IMR-90 (cell line): ENCODE measurements at regions not wholly inside any gene's neighbourhood (a gene's known extent, or its start where the extent isn't known, plus 50 kb on each side); places are given as distances from the start of the nearest gene placed in this dataset.

Experiments used
- ATAC-seq: fragments of 200-7000 bp; cut with Tn5 transposase; 2 replicates; pipeline ENCODE4 v1.9.1; 2020; ENCODE audit warnings: low read depth, mild to moderate bottlenecking, moderate library complexity
- BruUV-seq: library from RNA; stranded (reverse); fragments of 400-500 nt; replicated peaks from 2 replicates; lab custom pipeline; 2021; lab: Mats Ljungman, UMichigan
- CTCF ChIA-PET: fragments of 300-600 bp; formaldehyde crosslinking; extraction: SDS; loops from one replicate; lab custom pipeline; 2021; ENCODE audit warnings: antibody characterized with exemption; lab: Yijun Ruan, JAX
- POLR2A ChIA-PET: fragments of 300-600 bp; sonication (Branson Sonifier 250); formaldehyde crosslinking; loops from one replicate; lab custom pipeline; 2022; ENCODE audit warnings: antibody characterized with exemption; ENCODE audit not compliant: unreplicated experiment; lab: Charles Lee
- DNase-seq: peaks from one replicate; pipeline ENCODE4 v3.0.0; 2013
- H2AFZ ChIP-seq: replicated peaks from 2 replicates; pipeline ENCODE3; 2013; ENCODE audit warnings: low read length, mild to moderate bottlenecking; ENCODE audit not compliant: poor library complexity
- H2AK5ac ChIP-seq: 2 replicates; pipeline ENCODE4 v1.6.1; 2013; ENCODE audit warnings: low read depth, low read length, inconsistent platforms
- H2AK9ac ChIP-seq: replicated peaks from 2 replicates; pipeline ENCODE3; 2013; ENCODE audit warnings: mild to moderate bottlenecking, low read depth, low read length, moderate library complexity; ENCODE audit not compliant: poor library complexity
- H2BK120ac ChIP-seq: 2 replicates; pipeline ENCODE4 v1.6.1; 2013; ENCODE audit warnings: low read depth, low read length, inconsistent platforms
- H2BK15ac ChIP-seq: 3 replicates; pipeline ENCODE4 v1.6.1; 2013; ENCODE audit warnings: low read depth, low read length, inconsistent platforms
- H2BK20ac ChIP-seq: 2 replicates; pipeline ENCODE4 v1.6.1; 2013; ENCODE audit warnings: low read depth, mild to moderate bottlenecking, inconsistent platforms, low read length, moderate library complexity
- H2BK5ac ChIP-seq: 2 replicates; pipeline ENCODE4 v1.6.1; 2013; ENCODE audit warnings: mild to moderate bottlenecking, low read depth, low read length, inconsistent platforms; ENCODE audit not compliant: poor library complexity, severe bottlenecking
- H3K14ac ChIP-seq: replicated peaks from 2 replicates; pipeline ENCODE4 v1.6.1; 2013; ENCODE audit warnings: low read depth, low read length, inconsistent platforms
- H3K18ac ChIP-seq: 2 replicates; pipeline ENCODE4 v1.6.1; 2013; ENCODE audit warnings: low read depth, low read length, control low read depth
- H3K23ac ChIP-seq: 2 replicates; pipeline ENCODE4 v1.6.1; 2013; ENCODE audit warnings: low read depth, low read length, inconsistent platforms
- H3K27ac ChIP-seq: 2 replicates; pipeline ENCODE4 v1.5.1; 2013; ENCODE audit warnings: mild to moderate bottlenecking, control low read depth, low read length; ENCODE audit not compliant: insufficient read depth
- H3K27me3 ChIP-seq: 2 replicates; pipeline ENCODE4 v1.6.1; 2013; ENCODE audit warnings: low read length; ENCODE audit not compliant: control insufficient read depth, insufficient read depth
- H3K36me3 ChIP-seq: 2 replicates; pipeline ENCODE4 v1.6.1; 2013; ENCODE audit warnings: low read length, mixed read lengths; ENCODE audit not compliant: control insufficient read depth, insufficient read depth
- H3K4ac ChIP-seq: 2 replicates; pipeline ENCODE4 v1.6.1; 2013; ENCODE audit warnings: low read depth, low read length, inconsistent platforms
- H3K4me1 ChIP-seq: 2 replicates; pipeline ENCODE4 v1.6.1; 2013; ENCODE audit warnings: low read length, mixed read lengths; ENCODE audit not compliant: control insufficient read depth, insufficient read depth
- H3K4me2 ChIP-seq: 2 replicates; pipeline ENCODE4 v1.6.1; 2013; ENCODE audit warnings: low read depth, mild to moderate bottlenecking, control low read depth, low read length, moderate library complexity
- H3K4me3 ChIP-seq: 2 replicates; pipeline ENCODE4 v1.5.1; 2013; ENCODE audit warnings: low read depth, mild to moderate bottlenecking, control low read depth, low read length, moderate library complexity; ENCODE audit not compliant: insufficient read depth
- H3K56ac ChIP-seq: 2 replicates; pipeline ENCODE4 v1.6.1; 2013; ENCODE audit warnings: low read length, inconsistent platforms; ENCODE audit not compliant: insufficient read depth; ENCODE audit errors: extremely low read depth
- H3K79me1 ChIP-seq, 2 experiments: 2 replicates each; pipeline ENCODE4 v1.6.1; 2013; ENCODE audit warnings: low read length in 2 of 2, inconsistent platforms in 1 of 2, low read depth in 1 of 2
- H3K9ac ChIP-seq: 2 replicates; pipeline ENCODE4 v1.6.1; 2013; ENCODE audit warnings: low read depth, low read length, control low read depth
- H3K9me1 ChIP-seq: 2 replicates; pipeline ENCODE4 v1.6.1; 2013; ENCODE audit warnings: low read length, inconsistent platforms; ENCODE audit not compliant: insufficient read depth
- H3K9me3 ChIP-seq: 2 replicates; pipeline ENCODE4 v1.6.1; 2013; ENCODE audit warnings: low read length; ENCODE audit not compliant: control insufficient read depth, insufficient read depth
- H4K20me1 ChIP-seq: 2 replicates; pipeline ENCODE4 v1.6.1; 2013; ENCODE audit warnings: low read length, inconsistent platforms; ENCODE audit not compliant: insufficient read depth
- H4K5ac ChIP-seq: 2 replicates; pipeline ENCODE4 v1.6.1; 2013; ENCODE audit warnings: mild to moderate bottlenecking, low read depth, low read length, control low read depth
- H4K8ac ChIP-seq, 2 experiments: 2 replicates each; pipeline ENCODE4 v1.6.1; 2013; ENCODE audit warnings: low read depth in 2 of 2, low read length in 2 of 2, control low read depth in 1 of 2, inconsistent platforms in 1 of 2
- H4K91ac ChIP-seq: 2 replicates; pipeline ENCODE4 v1.6.1; 2013; ENCODE audit warnings: low read depth, low read length, inconsistent platforms; ENCODE audit not compliant: insufficient read depth
- BHLHE40 ChIP-seq: fragments of 150-350 bp; IDR thresholded peaks from 2 replicates; pipeline ENCODE4 v1.6.1; 2016; ENCODE audit warnings: mild to moderate bottlenecking, low read depth, low read length
- CEBPB ChIP-seq: IDR thresholded peaks from 2 replicates; pipeline ENCODE4 v1.6.1; 2012; ENCODE audit warnings: low read depth, low read length, improper control_type of control experiment
- CHD1 ChIP-seq: IDR thresholded peaks from 2 replicates; pipeline ENCODE4 v1.6.1; 2012; ENCODE audit warnings: low read depth, low read length, improper control_type of control experiment
- FOS ChIP-seq: fragments of 150-350 bp; IDR thresholded peaks from 2 replicates; pipeline ENCODE4 v1.6.1; 2016; ENCODE audit warnings: low read depth, low read length
- MAFK ChIP-seq: IDR thresholded peaks from 2 replicates; pipeline ENCODE4 v1.6.1; 2012; ENCODE audit warnings: low read depth, low read length, improper control_type of control experiment
- MAZ ChIP-seq: IDR thresholded peaks from 2 replicates; pipeline ENCODE4 v1.6.1; 2012; ENCODE audit warnings: low read depth, mild to moderate bottlenecking, low read length, improper control_type of control experiment, moderate library complexity, borderline replicate concordance
- MXI1 ChIP-seq: IDR thresholded peaks from 2 replicates; pipeline ENCODE4 v1.6.1; 2012; ENCODE audit warnings: low read depth, mild to moderate bottlenecking, low read length, moderate library complexity, borderline replicate concordance
- NFE2L2 ChIP-seq: fragments of 150-350 bp; IDR thresholded peaks from 2 replicates; pipeline ENCODE4 v1.6.1; 2016; ENCODE audit warnings: low read depth, mild to moderate bottlenecking, low read length
- POLR2A ChIP-seq: IDR thresholded peaks from 2 replicates; pipeline ENCODE4 v1.6.1; 2012; ENCODE audit warnings: mild to moderate bottlenecking, low read depth, low read length
- RAD21 ChIP-seq: IDR thresholded peaks from 2 replicates; pipeline ENCODE4 v1.6.1; 2012; ENCODE audit warnings: low read length, improper control_type of control experiment
- RCOR1 ChIP-seq: IDR thresholded peaks from 2 replicates; pipeline ENCODE4 v1.6.1; 2012; ENCODE audit warnings: mild to moderate bottlenecking, low read length, improper control_type of control experiment; ENCODE audit not compliant: insufficient replicate concordance
- RFX5 ChIP-seq: IDR thresholded peaks from 2 replicates; pipeline ENCODE4 v1.8.0; 2012; ENCODE audit warnings: low read depth, mild to moderate bottlenecking, low read length, moderate library complexity
- SMC3 ChIP-seq: fragments of 150-350 bp; IDR thresholded peaks from 2 replicates; pipeline ENCODE4 v1.6.1; 2016; ENCODE audit warnings: low read depth, mild to moderate bottlenecking, antibody characterized with exemption, low read length, moderate library complexity
- USF2 ChIP-seq: fragments of 150-350 bp; IDR thresholded peaks from 2 replicates; pipeline ENCODE4 v1.6.1; 2017; ENCODE audit warnings: mild to moderate bottlenecking, antibody characterized with exemption, low read length, low read depth
- WGBS, 2 experiments: methylation state at CpG; one replicate each; pipeline versions ENCODE4 v1.1.5 to v1.1.7; 2013; ENCODE audit warnings: missing lambda C conversion rate in 2 of 2; ENCODE audit not compliant: insufficient read length in 1 of 2; ENCODE audit errors: extremely low coverage in 2 of 2; 5-methylcytosine and 5-hydroxymethylcytosine counted together
- dilution Hi-C: fragments of 300-500 bp; cut with HindIII; formaldehyde crosslinking; loops from one replicate; pipeline ENCODE4 v1.14.3; 2018; ENCODE audit warnings: low sequenced_read_pairs; ENCODE audit not compliant: unreplicated experiment
- in situ Hi-C: fragments of 300-500 bp; cut with MboI; formaldehyde crosslinking; loops from 3 replicates; pipeline ENCODE4 v1.14.3; 2019; ENCODE audit warnings: low sequenced_read_pairs, inconsistent platforms, mixed read lengths
- intact Hi-C: fragments of 100-400 bp; cut with micrococcal nuclease; formaldehyde crosslinking; loops from 2 replicates; pipeline ENCODE4 v1.10.0; 2022
- TF ChIP-seq, protein P1 (sequence below): conservative IDR thresholded peaks from 2 replicates; pipeline ENCODE4 v1.5.1; 2012; ENCODE audit warnings: mild to moderate bottlenecking, low read depth, low read length, improper control_type of control experiment
- TF ChIP-seq, protein P2 (sequence below): fragments of 150-350 bp; IDR thresholded peaks from 2 replicates; pipeline ENCODE4 v1.6.1; 2016; ENCODE audit warnings: low read depth, mild to moderate bottlenecking, low read length, moderate library complexity, borderline replicate concordance

DNA sequence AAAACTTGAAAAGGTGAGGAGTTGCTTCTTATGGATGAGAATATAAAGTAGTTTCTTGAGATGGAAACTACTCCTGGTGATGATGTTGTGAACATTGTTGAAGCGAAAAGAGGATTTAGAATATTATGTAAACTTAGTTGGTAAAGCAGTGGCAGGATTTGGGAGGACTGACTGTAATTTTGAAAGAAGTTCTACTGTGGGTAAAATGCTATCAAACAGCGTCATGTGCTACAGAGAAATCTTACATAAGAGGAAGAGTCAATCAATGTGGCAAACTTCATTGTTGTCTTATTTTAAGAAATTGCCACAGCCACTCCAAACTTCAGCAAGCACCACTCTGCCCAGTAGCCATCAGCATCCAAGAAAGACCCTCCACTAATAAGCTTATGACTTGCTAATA is 112.9 kb upstream of the ZEB2 start:
- no peak overlapping the region for H3K27ac ChIP-seq
- H3K14ac ChIP-seq: no peak overlapping the region
- no peaks in the 10 kb centered on the region for H3K9me1 ChIP-seq
- intact Hi-C loops (no loop called here), dilution Hi-C loops (no loop called here), in situ Hi-C loops (no loop called here)
- no peaks in the 10 kb centered on the region for H4K20me1 ChIP-seq
- no peak overlapping the region for H2BK15ac ChIP-seq
- BruUV-seq: no TSS peak
- ChIA-PET CTCF (no interaction called here), POLR2A (no interaction called here)
- no peak overlapping the region for H4K5ac ChIP-seq
- H2BK120ac ChIP-seq: no peak overlapping the region
- no peak overlapping the region for H3K56ac ChIP-seq
- no peaks in the 10 kb centered on the region for H3K9me3 ChIP-seq
- no peak overlapping the region for H2BK20ac ChIP-seq
- H3K9ac ChIP-seq: no peak overlapping the region
- H3K4me1 ChIP-seq: no peaks in the 10 kb centered on the region
- no peak overlapping the region for H4K91ac ChIP-seq
- no peak overlapping the region for H4K8ac ChIP-seq
- no peak for TF ChIP-seq CEBPB
- TF ChIP-seq USF2: no peak
- TF ChIP-seq CHD1: no peak
- TF ChIP-seq MXI1: no peak
- TF ChIP-seq SMC3: no peak
- TF ChIP-seq POLR2A: no peak
- TF ChIP-seq BHLHE40: no peak
- TF ChIP-seq, protein P1, sequence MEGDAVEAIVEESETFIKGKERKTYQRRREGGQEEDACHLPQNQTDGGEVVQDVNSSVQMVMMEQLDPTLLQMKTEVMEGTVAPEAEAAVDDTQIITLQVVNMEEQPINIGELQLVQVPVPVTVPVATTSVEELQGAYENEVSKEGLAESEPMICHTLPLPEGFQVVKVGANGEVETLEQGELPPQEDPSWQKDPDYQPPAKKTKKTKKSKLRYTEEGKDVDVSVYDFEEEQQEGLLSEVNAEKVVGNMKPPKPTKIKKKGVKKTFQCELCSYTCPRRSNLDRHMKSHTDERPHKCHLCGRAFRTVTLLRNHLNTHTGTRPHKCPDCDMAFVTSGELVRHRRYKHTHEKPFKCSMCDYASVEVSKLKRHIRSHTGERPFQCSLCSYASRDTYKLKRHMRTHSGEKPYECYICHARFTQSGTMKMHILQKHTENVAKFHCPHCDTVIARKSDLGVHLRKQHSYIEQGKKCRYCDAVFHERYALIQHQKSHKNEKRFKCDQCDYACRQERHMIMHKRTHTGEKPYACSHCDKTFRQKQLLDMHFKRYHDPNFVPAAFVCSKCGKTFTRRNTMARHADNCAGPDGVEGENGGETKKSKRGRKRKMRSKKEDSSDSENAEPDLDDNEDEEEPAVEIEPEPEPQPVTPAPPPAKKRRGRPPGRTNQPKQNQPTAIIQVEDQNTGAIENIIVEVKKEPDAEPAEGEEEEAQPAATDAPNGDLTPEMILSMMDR: no peak
- TF ChIP-seq NFE2L2: no peak
- no peak for TF ChIP-seq RCOR1
- no peak for TF ChIP-seq RFX5
- no peak for TF ChIP-seq FOS
- TF ChIP-seq, protein P2, sequence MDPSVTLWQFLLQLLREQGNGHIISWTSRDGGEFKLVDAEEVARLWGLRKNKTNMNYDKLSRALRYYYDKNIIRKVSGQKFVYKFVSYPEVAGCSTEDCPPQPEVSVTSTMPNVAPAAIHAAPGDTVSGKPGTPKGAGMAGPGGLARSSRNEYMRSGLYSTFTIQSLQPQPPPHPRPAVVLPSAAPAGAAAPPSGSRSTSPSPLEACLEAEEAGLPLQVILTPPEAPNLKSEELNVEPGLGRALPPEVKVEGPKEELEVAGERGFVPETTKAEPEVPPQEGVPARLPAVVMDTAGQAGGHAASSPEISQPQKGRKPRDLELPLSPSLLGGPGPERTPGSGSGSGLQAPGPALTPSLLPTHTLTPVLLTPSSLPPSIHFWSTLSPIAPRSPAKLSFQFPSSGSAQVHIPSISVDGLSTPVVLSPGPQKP: no peak
- no peak for TF ChIP-seq RAD21
- no peak for TF ChIP-seq MAZ
- TF ChIP-seq MAFK: no peak
- no peaks in the 10 kb centered on the region; the same call in 1 of the 2 replicates for H3K27me3 ChIP-seq
- H2AK5ac ChIP-seq: no peak overlapping the region
- DNase-seq (no peak), ATAC-seq (no peak)
- H3K79me1 ChIP-seq: no peaks in the 10 kb centered on the region
- no peak overlapping the region for H2AFZ ChIP-seq
- H3K36me3 ChIP-seq: no peaks in the 10 kb centered on the region
- no peak overlapping the region for H3K4ac ChIP-seq
- no peak overlapping the region for H2AK9ac ChIP-seq
- H3K4me2 ChIP-seq: no peak overlapping the region
- H3K4me3 ChIP-seq: no peak overlapping the region
- H2BK5ac ChIP-seq: no peak overlapping the region
- 100% methylated on average over 1 of the region's 2 CpGs; no CpG with 5 or more reads in 1 of the 2 experiments for WGBS, 2 experiments
- no peak overlapping the region for H3K18ac ChIP-seq
- H3K23ac ChIP-seq: no peak overlapping the region
